ENCODE measurements at regions not wholly inside any gene's neighbourhood (a gene's known extent, or its start where the extent isn't known, plus 50 kb on each side); places are given as distances from the start of the nearest gene placed in this dataset.

DNA sequence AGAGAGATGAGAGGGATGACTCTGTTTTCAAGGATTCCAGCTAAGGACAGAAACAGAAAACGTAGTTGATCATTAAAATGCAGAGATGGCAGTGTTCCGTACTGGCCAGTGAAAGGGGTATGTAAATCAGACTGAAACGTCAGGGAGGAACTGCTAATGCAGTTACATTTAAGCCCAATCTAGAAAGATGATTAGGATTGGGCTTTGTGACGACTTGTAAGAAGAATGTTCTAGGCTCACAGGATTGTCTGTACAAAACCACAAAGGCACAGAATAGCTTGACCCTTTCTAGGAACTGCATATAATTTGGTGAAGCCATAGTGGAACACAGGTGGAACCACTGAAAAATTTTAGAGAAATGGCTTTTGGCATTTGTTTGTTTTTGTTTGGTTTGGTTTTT lies 55.6 kb upstream of the TESK1 start:
- no peak for DNase-seq
- intact Hi-C loops (cut with micrococcal nuclease; ENCODE audit: unreplicated experiment): no loop called here
- no peaks in the 10 kb centered on the region for H3K9me3 Mint-ChIP-seq (ENCODE audit: low read depth, unreplicated experiment)
- no peak overlapping the region for H3K4me3 Mint-ChIP-seq (ENCODE audit: low read depth, unreplicated experiment)
- H3K4me1 Mint-ChIP-seq (ENCODE audit: low read depth, unreplicated experiment): no peaks in the 10 kb centered on the region
- no TSS peak for BruUV-seq (replicated peaks)
- H3K27ac Mint-ChIP-seq (ENCODE audit: unreplicated experiment): no peak overlapping the region
- H3K27me3 Mint-ChIP-seq (ENCODE audit: unreplicated experiment): no peaks in the 10 kb centered on the region
- TF ChIP-seq, protein P1, sequence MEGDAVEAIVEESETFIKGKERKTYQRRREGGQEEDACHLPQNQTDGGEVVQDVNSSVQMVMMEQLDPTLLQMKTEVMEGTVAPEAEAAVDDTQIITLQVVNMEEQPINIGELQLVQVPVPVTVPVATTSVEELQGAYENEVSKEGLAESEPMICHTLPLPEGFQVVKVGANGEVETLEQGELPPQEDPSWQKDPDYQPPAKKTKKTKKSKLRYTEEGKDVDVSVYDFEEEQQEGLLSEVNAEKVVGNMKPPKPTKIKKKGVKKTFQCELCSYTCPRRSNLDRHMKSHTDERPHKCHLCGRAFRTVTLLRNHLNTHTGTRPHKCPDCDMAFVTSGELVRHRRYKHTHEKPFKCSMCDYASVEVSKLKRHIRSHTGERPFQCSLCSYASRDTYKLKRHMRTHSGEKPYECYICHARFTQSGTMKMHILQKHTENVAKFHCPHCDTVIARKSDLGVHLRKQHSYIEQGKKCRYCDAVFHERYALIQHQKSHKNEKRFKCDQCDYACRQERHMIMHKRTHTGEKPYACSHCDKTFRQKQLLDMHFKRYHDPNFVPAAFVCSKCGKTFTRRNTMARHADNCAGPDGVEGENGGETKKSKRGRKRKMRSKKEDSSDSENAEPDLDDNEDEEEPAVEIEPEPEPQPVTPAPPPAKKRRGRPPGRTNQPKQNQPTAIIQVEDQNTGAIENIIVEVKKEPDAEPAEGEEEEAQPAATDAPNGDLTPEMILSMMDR (IDR thresholded peaks at IDR 0.05; ENCODE audit: unreplicated experiment): no peak
- H3K36me3 Mint-ChIP-seq (ENCODE audit: insufficient read depth, unreplicated experiment): peaks cover 10% of the 10 kb centered on the region
- CTCF ChIA-PET: no interaction called here

DNA sequence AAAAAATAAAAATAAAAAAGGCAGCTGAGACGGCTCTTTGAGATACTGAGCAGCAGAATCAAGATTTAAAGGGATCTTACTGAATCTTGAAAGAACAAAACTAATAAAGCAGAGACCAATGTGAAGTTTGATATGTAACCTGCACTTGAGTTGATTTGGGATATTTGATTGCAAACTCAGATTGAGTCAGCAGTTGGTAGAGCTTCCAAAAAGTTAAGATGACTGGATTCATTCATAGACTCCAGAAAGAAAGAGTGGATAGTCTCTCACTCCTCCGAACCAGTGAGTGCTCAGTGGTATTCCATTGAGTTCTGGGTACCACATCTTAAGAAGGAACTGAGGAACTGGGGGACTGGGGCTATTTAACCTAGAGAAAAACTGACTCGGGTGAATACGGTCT lies 52.7 kb upstream of the TESK1 start:
- H3K4me1 Mint-ChIP-seq (ENCODE audit: low read depth, unreplicated experiment): no peaks in the 10 kb centered on the region
- BruUV-seq (replicated peaks): no TSS peak
- H3K27me3 Mint-ChIP-seq (ENCODE audit: unreplicated experiment): no peaks in the 10 kb centered on the region
- H3K4me3 Mint-ChIP-seq (ENCODE audit: low read depth, unreplicated experiment): no peak overlapping the region
- DNase-seq: no peak
- CTCF ChIA-PET: no interaction called here
- TF ChIP-seq, protein P1 (IDR thresholded peaks at IDR 0.05; ENCODE audit: unreplicated experiment): no peak
- intact Hi-C loops (cut with micrococcal nuclease; ENCODE audit: unreplicated experiment): loop anchor here (2.0 to 5.0 kb wide), 2 partner anchors 35 to 62 kb away; partner anchors contain the start of gene RUSC2
- no peaks in the 10 kb centered on the region for H3K9me3 Mint-ChIP-seq (ENCODE audit: low read depth, unreplicated experiment)
- H3K27ac Mint-ChIP-seq (ENCODE audit: unreplicated experiment): no peak overlapping the region
- peaks cover 8% of the 10 kb centered on the region for H3K36me3 Mint-ChIP-seq (ENCODE audit: insufficient read depth, unreplicated experiment)

DNA sequence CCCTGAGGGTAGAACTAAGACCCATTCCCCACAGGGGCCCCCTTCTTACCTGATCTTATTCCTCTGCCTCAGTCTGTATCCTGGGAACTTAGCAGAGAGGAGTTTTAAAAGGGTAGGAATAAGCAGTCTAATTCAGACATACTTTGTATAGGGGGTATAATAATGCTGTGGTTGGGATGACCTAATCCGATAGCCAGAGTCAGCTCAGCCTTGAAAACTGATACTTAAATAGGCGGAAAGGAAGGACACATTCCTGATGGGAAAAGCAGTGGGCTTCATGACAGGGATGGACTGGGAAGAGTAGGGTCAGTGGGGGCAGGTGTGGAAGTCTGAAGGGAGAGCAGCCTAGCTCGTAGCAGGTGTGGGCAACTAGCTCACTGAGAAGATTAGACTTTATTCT lies 52.2 kb upstream of the TESK1 start:
- BruUV-seq (replicated peaks): no TSS peak
- no peak for DNase-seq
- Mint-ChIP-seq H3K4me1 (ENCODE audit: low read depth, unreplicated experiment) (no peaks in the 10 kb centered on the region), H3K27me3 (ENCODE audit: unreplicated experiment) (no peaks in the 10 kb centered on the region), H3K36me3 (ENCODE audit: insufficient read depth, unreplicated experiment) (peaks cover 5% of the 10 kb centered on the region), H3K9me3 (ENCODE audit: low read depth, unreplicated experiment) (no peaks in the 10 kb centered on the region), H3K27ac (ENCODE audit: unreplicated experiment) (no peak overlapping the region), H3K4me3 (ENCODE audit: low read depth, unreplicated experiment) (no peak overlapping the region)
- intact Hi-C loops (cut with micrococcal nuclease; ENCODE audit: unreplicated experiment): loop anchor here (2.0 to 5.0 kb wide), 2 partner anchors 36 to 62 kb away; partner anchors contain the start of gene RUSC2
- TF ChIP-seq, protein P1 (IDR thresholded peaks at IDR 0.05; ENCODE audit: unreplicated experiment): no peak
- CTCF ChIA-PET: interaction anchor here (1.0 to 1.6 kb wide), 4 partner anchors 31 to 439 kb away, joined by 3 to 15 read pairs (median 4); partner anchors contain the start of gene RUSC2

DNA sequence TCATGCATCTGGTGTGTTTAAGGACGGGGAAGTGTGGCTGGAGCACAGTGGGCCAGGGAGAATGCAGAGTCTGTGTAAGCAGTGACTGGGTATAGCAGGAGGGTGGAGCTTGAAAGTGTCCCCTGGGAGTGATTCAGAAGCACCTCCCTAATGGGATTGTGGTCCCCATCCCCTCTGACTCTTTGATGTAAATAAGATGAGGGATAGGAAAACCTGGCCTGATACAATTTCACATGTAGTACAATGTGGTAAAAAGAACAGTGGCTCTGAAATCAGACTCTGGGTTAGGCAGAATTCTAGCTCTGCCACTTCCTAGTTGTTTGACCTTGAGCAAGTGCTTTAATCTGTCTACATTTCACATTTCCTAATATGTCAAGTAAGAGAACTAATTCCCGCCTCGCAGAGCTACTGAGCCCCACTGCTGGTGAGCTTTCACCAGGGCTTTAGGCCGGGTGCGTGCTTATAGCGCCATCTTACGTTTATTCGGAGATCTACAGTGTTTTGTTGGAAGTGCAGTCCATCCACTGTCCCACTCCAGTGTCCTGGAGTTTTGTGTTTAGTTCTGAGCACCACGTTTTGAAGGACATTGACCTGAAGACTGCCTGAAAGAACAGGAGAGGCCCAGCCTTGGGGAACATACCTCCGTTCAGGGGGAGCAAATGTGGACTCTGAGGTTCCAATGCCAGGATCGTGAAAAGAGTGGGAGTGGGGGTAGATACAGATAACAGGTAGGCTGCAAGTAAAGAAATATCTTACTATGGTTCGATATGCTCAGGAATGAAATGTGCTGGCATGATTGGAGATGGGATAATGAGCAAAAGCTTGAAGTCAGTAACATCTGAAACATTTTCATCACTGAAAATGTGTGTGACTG lies 51.2 kb upstream of the TESK1 start:
- no peaks in the 10 kb centered on the region for H3K9me3 Mint-ChIP-seq (ENCODE audit: low read depth, unreplicated experiment)
- no TSS peak for BruUV-seq (replicated peaks)
- H3K4me3 Mint-ChIP-seq (ENCODE audit: low read depth, unreplicated experiment): no peak overlapping the region
- no peak overlapping the region for H3K27ac Mint-ChIP-seq (ENCODE audit: unreplicated experiment)
- CTCF ChIA-PET: interaction anchor here (0.6 to 1.6 kb wide), 9 partner anchors 9 to 440 kb away, joined by 3 to 15 read pairs (median 4); partner anchors contain the start of gene RUSC2
- DNase-seq: peak; percentile 58
- intact Hi-C loops (cut with micrococcal nuclease; ENCODE audit: unreplicated experiment): loop anchor here (1.0 to 5.0 kb wide), 3 partner anchors 37 to 73 kb away; partner anchors contain the start of gene RUSC2
- H3K4me1 Mint-ChIP-seq (ENCODE audit: low read depth, unreplicated experiment): no peaks in the 10 kb centered on the region
- H3K27me3 Mint-ChIP-seq (ENCODE audit: unreplicated experiment): no peaks in the 10 kb centered on the region
- peaks cover 5% of the 10 kb centered on the region for H3K36me3 Mint-ChIP-seq (ENCODE audit: insufficient read depth, unreplicated experiment)
- TF ChIP-seq, protein P1 (IDR thresholded peaks at IDR 0.05; ENCODE audit: unreplicated experiment): peak; percentile 58
